Thyroid gland (tissue), 4 donors: ENCODE measurements at regions not wholly inside any gene's neighbourhood (a gene's known extent, or its start where the extent isn't known, plus 50 kb on each side); places are given as distances from the start of the nearest gene placed in this dataset.

Experiments used
- DNase-seq, 2 donors: peaks; one replicate each; pipeline ENCODE4 v3.0.0-alpha.2; 2019
- H3K27ac ChIP-seq, 3 donors: fragments of 200-600 bp; sonication (generic); 1 replicate in 2 of 3; 2 replicates in 1 of 3; pipeline ENCODE4 v1.5.1; 2016 to 2019; ENCODE audit warnings: mild to moderate bottlenecking in 1 of 3, moderate library complexity in 1 of 3
- H3K27me3 ChIP-seq: fragments of 200-600 bp; sonication (generic); one replicate; pipeline ENCODE4 v1.5.1; 2019
- H3K36me3 ChIP-seq, 2 donors: fragments of 200-600 bp; sonication (generic); one replicate each; pipeline ENCODE4 v1.5.1; 2016 to 2019
- H3K4me1 ChIP-seq, 2 donors: fragments of 200-600 bp; sonication (generic); one replicate each; pipeline ENCODE4 v1.5.1; 2017 to 2019
- H3K4me3 ChIP-seq, 3 donors: fragments of 200-600 bp; sonication (generic); replicated peaks in 1 of 3; 1 replicate in 2 of 3; 2 replicates in 1 of 3; pipeline ENCODE4 v1.5.1; 2016; ENCODE audit warnings: mild to moderate bottlenecking in 1 of 3
- H3K9me3 ChIP-seq: fragments of 200-600 bp; sonication (generic); one replicate; pipeline ENCODE4 v1.5.1; 2017
- CTCF ChIP-seq, 6 experiments: fragments of 200-600 bp in 3 of 6; fragments of 450-650 bp in 3 of 6; sonication (generic) in 3 of 6; IDR thresholded peaks; one replicate each; pipeline ENCODE4 v1.5.1; 2016 to 2019; ENCODE audit warnings: antibody characterized with exemption in 6 of 6, mild to moderate bottlenecking in 2 of 6, inconsistent platforms in 1 of 6, moderate library complexity in 1 of 6
- POLR2A ChIP-seq, 2 donors: fragments of 450-650 bp; IDR thresholded peaks; one replicate each; pipeline ENCODE4 v1.6.1; 2017; ENCODE audit warnings: antibody characterized with exemption in 2 of 2, mild to moderate bottlenecking in 2 of 2, moderate library complexity in 1 of 2
- WGBS, 2 donors: methylation state at CpG; one replicate each; pipeline ENCODE4 v1.1.5; 2017; 5-methylcytosine and 5-hydroxymethylcytosine counted together
- intact Hi-C: fragments of 100-400 bp; cut with DNase I; formaldehyde crosslinking; loops from one replicate; pipeline ENCODE4 v1.15.1; 2023

DNA sequence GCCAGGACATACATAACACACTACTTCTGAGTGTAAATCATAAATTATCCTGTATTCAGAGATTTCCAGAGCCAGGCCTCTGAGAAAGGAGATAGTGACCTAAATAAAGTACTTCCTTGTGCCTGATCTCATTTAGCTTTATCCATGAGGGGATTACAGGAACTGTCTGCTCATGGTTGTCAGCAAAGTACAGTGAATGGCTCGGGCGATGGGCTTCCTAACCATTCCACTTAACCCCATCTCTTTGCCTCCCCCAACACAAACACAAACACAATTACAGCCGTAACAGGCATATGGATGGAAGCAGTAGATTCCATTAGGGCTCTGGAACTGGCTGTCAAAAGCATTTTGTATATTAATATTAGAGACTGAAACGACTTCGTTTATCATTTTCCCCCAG is 206.7 kb upstream of the CPNE8 start:
- Histone ChIP-seq H3K36me3 (no peaks in the 10 kb centered on the region), H3K9me3 (no peaks in the 10 kb centered on the region), H3K4me1 (no peaks in the 10 kb centered on the region), H3K4me3 (no peak overlapping the region), H3K27me3 (no peaks in the 10 kb centered on the region), H3K27ac (no peak overlapping the region)
- WGBS, 2 donors, result 73 to 75% methylated on average over 5 of the region's 5 CpGs
- DNase-seq, result no peak
- intact Hi-C loops, result no loop called here
- no peak for TF ChIP-seq CTCF (IDR thresholded peaks at IDR 0.05)
- no peak for TF ChIP-seq POLR2A (IDR thresholded peaks at IDR 0.05)

DNA sequence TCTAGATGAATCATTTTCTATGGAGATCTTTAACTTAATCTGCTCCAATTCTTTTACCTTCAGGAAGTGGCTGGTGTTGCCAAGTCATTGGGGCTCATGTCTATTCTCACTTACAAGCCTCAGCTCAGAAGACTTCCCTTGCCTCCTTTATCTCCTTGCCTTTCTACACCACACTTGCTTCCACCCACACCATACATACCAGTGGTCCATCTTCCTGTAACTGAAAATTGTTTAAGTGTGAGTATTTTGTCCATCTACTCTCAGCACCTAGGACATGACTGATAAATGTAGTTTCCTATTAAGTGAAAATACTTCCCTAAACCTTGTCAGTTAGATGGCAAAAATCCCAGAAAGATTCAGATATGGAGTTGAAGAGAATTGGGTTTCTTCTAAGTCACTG is 199.7 kb upstream of the CPNE8 start:
- H3K36me3 ChIP-seq, result no peaks in the 10 kb centered on the region
- H3K9me3 ChIP-seq, result no peaks in the 10 kb centered on the region
- H3K4me1 ChIP-seq, result no peaks in the 10 kb centered on the region
- intact Hi-C loops, result loop anchor here (10.0 kb wide), 2 partner anchors 180 to 780 kb away; no protein-coding TSS in a partner anchor
- H3K4me3 ChIP-seq, result no peak overlapping the region
- no peak overlapping the region for H3K27ac ChIP-seq
- no peak for DNase-seq
- TF ChIP-seq CTCF (IDR thresholded peaks at IDR 0.05) (no peak), POLR2A (IDR thresholded peaks at IDR 0.05) (no peak)
- no peaks in the 10 kb centered on the region for H3K27me3 ChIP-seq

- no peaks in the 10 kb centered on the region for H3K27me3 ChIP-seq
- no peaks in the 10 kb centered on the region for H3K36me3 ChIP-seq
- no peaks in the 10 kb centered on the region for H3K4me1 ChIP-seq
- 39% methylated on average over 8 of the region's 8 CpGs for WGBS, 2 donors
- intact Hi-C loops, result loop anchor here (10.0 kb wide), 2 partner anchors 179 to 779 kb away; no protein-coding TSS in a partner anchor
- H3K27ac ChIP-seq, result no peak overlapping the region
- peak in 1 of 2 donors; percentile 2 for DNase-seq
- H3K9me3 ChIP-seq, result no peaks in the 10 kb centered on the region
- no peak overlapping the region for H3K4me3 ChIP-seq
- TF ChIP-seq POLR2A (IDR thresholded peaks at IDR 0.05) (no peak), CTCF (IDR thresholded peaks at IDR 0.05) (peak; percentile 44 to 78 (median 66))
Measured at GRCh38 chr12:39103552-39104165, 198.3 kb upstream of the CPNE8 start.

DNA sequence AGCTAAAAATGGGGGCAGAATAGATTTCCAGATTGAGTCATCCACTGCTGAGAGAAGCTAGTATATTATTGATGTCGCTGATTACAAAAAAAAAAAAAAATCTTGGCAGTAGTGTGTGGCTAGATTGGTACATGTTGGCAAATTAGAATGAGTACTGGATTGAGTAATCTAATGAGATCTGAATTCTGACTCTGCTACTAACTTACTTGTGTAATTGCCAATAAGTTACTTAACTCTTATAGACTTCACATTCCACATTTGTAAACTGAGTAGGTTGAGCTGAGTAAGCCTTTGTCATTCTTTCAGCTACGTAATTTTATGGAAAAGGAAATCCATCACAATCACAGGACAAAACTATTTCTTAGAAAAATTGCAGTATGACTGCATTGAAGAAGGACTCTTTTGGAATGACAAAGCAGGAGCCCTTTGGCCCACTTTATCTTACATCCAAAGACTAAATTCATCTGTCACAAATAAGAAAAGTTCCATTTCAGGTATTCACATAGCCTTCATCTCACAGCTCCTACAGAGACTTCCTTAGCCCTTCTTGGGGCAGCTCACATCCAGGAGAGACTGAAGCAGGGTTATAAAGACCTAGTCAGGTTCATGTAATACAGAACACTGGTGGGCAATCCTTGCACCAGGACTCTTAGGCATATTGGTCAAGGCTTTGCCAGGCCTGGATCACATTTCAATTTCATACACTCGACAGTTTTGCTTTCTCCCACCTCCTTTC is 197.3 kb upstream of the CPNE8 start:
- no peak for TF ChIP-seq CTCF (IDR thresholded peaks at IDR 0.05)
- no peak for TF ChIP-seq POLR2A (IDR thresholded peaks at IDR 0.05)
- 87 to 89% methylated on average over 3 of the region's 3 CpGs for WGBS, 2 donors
- Histone ChIP-seq H3K9me3 (no peaks in the 10 kb centered on the region), H3K27ac (no peak overlapping the region), H3K27me3 (no peaks in the 10 kb centered on the region), H3K4me1 (no peaks in the 10 kb centered on the region), H3K36me3 (no peaks in the 10 kb centered on the region), H3K4me3 (no peak overlapping the region)
- intact Hi-C loops, result loop anchor here (10.0 kb wide), 2 partner anchors 178 to 778 kb away; no protein-coding TSS in a partner anchor
- no peak for DNase-seq

- no peaks in the 10 kb centered on the region for H3K9me3 ChIP-seq
- H3K27me3 ChIP-seq, result no peaks in the 10 kb centered on the region
- intact Hi-C loops, result no loop called here
Measured at GRCh38 chr12:39095636-39096330, 190.4 kb upstream of the CPNE8 start.

More at GRCh38 chr12:39095636-39096330, 190.4 kb upstream of the CPNE8 start:
- no peak for DNase-seq
- no peaks in the 10 kb centered on the region for H3K4me1 ChIP-seq
- no peak overlapping the region for H3K27ac ChIP-seq
- no peaks in the 10 kb centered on the region for H3K36me3 ChIP-seq
- TF ChIP-seq POLR2A (IDR thresholded peaks at IDR 0.05) (no peak), CTCF (IDR thresholded peaks at IDR 0.05) (no peak)
- 68 to 95% methylated on average over 2 of the region's 2 CpGs for WGBS, 2 donors
- H3K4me3 ChIP-seq, result no peak overlapping the region
